Coronary artery (tissue), 2 donors: ENCODE measurements at regions not wholly inside any gene's neighbourhood (a gene's known extent, or its start where the extent isn't known, plus 50 kb on each side); places are given as distances from the start of the nearest gene placed in this dataset.
"Not testable (repeated sequence)": the region's sequence is repeated elsewhere in the genome, so short reads cannot be mapped to it uniquely, and the experiment has no call there.

Experiments
- DNase-seq: peaks from one replicate; pipeline ENCODE4 v3.0.0-alpha.2; 2017; ENCODE audit warnings: low spot score
- H3K27ac ChIP-seq, 2 donors: fragments of 200-600 bp; sonication (generic); one replicate each; pipeline ENCODE4 v1.5.1; 2016 to 2019
- H3K4me3 ChIP-seq: fragments of 200-600 bp; sonication (generic); 2 replicates; pipeline ENCODE4 v1.5.1; 2016; ENCODE audit warnings: mild to moderate bottlenecking, moderate library complexity
- CTCF ChIP-seq: fragments of 200-600 bp; sonication (generic); IDR thresholded peaks from one replicate; pipeline ENCODE4 v1.5.1; 2019; ENCODE audit warnings: antibody characterized with exemption

DNA sequence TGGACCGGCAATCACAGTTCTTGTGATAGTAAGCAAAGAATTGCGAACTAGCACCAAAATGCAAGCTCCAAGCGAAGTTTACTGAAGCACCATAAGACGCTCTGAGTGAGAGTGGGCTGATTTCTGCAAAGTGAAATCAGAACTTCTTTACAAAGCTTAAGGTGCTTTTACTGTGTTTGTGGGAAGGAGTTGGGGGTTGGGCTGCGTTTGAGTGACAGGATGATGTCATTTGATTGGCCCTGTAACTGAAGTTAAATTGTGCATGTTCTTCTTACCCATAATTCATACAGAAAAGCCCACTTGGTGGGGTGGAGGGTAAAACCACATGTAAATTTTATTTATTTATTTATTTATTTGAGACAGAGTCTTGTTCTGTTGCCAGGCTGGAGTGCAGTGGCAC, 970.6 kb upstream of the CDH18 start:
- Histone ChIP-seq H3K4me3 (no peak overlapping the region), H3K27ac (no peak overlapping the region)
- no peak for TF ChIP-seq CTCF
- no peak for DNase-seq

DNA sequence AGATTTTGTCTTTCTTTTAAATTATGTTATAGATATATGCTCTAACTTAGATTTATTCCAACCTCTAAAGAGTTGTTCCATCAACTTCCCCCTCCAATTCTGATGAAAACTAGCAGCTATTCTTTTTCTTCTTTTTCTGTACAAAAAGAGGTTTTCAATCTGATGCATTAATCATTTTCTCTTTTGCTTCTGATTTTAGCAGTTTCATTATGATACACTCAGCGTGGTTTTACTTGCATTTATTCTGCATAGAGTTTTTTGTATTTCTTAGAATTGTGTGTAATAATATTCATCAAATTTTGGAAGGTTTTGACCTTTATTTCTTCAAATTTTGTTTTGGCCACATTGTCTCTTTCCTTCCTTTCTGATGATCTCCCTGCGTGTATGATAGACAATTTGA, 968.1 kb upstream of the CDH18 start:
- Histone ChIP-seq H3K27ac (no peak overlapping the region), H3K4me3 (no peak overlapping the region)
- no peak for TF ChIP-seq CTCF
- DNase-seq = no peak

GRCh38 chr5:20949636-20950035, 961.6 kb upstream of the CDH18 start:
- no peak for DNase-seq
- H3K4me3 ChIP-seq = no peak overlapping the region
- no peak overlapping the region for H3K27ac ChIP-seq
- TF ChIP-seq CTCF = no peak

- not testable (repeated sequence) for DNase-seq, H3K27ac ChIP-seq, H3K4me3 ChIP-seq
Measured at GRCh38 chr5:20943183-20943971, 955.4 kb upstream of the CDH18 start.

GRCh38 chr5:20942603-20943002, 954.6 kb upstream of the CDH18 start:
- H3K4me3 ChIP-seq, DNase-seq, H3K27ac ChIP-seq: not testable (repeated sequence)

- not testable (repeated sequence) for H3K4me3 ChIP-seq, H3K27ac ChIP-seq, DNase-seq
Measured at GRCh38 chr5:20940786-20941185, 952.8 kb upstream of the CDH18 start.

DNA sequence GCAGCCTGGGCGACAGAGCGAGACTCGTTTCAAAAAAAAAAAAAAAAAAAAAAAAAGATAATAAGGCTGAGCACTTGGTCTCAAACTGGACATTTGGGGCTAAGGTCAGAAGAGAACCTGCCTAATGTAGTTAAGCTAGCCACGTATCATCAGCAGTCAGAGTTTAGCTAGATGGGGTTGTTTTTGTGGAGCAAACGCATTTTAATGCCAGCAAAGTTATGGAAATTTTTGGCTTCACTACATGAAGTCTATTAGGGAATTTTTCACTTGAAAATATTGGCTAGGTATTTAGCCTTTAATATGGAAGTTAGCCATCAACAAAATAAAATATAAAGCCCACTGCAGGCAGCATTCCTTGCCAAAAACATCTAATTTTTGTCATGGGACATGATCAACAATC, 902.9 kb upstream of the CDH18 start:
- not testable (repeated sequence) for DNase-seq, H3K27ac ChIP-seq, H3K4me3 ChIP-seq

- H3K27ac ChIP-seq, DNase-seq, H3K4me3 ChIP-seq: not testable (repeated sequence)
Measured at GRCh38 chr5:20875726-20876125, 887.7 kb upstream of the CDH18 start.

GRCh38 chr5:20865892-20866291, 877.9 kb upstream of the CDH18 start:
- H3K27ac ChIP-seq, DNase-seq, H3K4me3 ChIP-seq: not testable (repeated sequence)

DNA sequence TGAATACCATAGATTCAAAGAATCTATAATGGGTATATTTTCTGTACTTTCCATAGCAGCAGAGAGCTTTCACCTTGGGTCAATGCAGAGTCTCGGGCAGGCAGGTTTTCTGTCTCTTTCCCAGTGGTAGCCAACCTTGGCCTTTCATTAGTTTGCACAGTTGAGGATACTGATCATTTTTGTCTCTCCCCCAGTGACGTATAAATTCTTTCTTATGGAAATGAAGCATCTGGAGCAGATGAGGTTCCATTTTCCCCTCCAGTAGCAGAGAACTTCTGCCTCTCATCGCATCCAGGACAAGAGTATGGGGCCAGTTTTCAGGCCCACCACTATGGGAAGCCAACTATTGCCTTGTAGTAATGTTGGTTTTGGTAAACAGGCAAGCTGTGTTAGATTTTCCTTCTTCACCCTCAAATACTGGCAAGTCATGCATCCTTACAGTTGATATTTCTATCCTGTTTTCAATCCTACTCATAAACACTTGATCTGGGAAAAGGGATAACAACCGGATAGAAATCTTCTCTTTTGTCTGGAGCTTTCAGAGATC, 845.2 kb upstream of the CDH18 start:
- H3K4me3 ChIP-seq = no peak overlapping the region
- TF ChIP-seq CTCF = no peak
- no peak overlapping the region for H3K27ac ChIP-seq
- DNase-seq = no peak
